Right renal cortex interstitium (tissue), 3 donors: ENCODE measurements at regions not wholly inside any gene's neighbourhood (a gene's known extent, or its start where the extent isn't known, plus 50 kb on each side); places are given as distances from the start of the nearest gene placed in this dataset.
"Not testable (repeated sequence)": the region's sequence is repeated elsewhere in the genome, so short reads cannot be mapped to it uniquely, and the experiment has no call there.

Experiments used
- DNase-seq, 3 donors: peaks; one replicate each; pipeline ENCODE4 v3.0.0-alpha.2; 2013; ENCODE audit warnings: low read depth in 3 of 3, low spot score in 2 of 3

DNA sequence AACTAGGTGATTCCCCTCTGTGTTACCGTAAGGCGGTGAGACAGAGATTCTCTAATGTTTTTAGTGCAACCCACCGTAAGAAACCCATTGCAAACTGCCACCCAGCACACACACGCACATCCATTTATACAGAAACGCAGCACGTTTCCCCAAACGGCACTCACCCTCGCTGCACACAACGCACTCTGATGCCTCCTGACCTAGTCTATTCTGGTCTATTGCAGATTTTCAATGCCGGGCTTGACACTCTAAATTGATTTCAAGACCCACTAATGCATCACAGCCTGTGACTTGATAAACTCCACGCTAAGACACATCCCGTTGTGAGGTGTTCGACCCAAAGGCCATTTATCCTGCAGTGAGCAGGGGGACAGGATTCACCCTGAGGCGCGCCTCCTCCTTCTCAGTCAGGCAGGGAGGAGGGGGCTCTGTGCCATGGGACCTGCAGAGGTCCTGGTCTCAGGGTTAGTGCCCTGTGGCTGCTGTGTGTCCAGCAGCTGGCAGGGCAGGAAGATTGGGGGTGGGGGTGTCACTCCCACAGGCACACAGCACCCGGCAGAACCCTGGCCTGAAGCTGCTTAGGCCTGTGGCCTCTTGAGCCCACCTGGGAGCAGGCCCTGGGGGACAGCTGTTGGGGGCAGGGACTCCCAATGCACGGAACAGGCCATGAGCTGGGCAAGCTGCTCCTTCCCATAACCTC, 335.6 kb downstream of the PREX1 start:
- DNase-seq: no peak

DNA sequence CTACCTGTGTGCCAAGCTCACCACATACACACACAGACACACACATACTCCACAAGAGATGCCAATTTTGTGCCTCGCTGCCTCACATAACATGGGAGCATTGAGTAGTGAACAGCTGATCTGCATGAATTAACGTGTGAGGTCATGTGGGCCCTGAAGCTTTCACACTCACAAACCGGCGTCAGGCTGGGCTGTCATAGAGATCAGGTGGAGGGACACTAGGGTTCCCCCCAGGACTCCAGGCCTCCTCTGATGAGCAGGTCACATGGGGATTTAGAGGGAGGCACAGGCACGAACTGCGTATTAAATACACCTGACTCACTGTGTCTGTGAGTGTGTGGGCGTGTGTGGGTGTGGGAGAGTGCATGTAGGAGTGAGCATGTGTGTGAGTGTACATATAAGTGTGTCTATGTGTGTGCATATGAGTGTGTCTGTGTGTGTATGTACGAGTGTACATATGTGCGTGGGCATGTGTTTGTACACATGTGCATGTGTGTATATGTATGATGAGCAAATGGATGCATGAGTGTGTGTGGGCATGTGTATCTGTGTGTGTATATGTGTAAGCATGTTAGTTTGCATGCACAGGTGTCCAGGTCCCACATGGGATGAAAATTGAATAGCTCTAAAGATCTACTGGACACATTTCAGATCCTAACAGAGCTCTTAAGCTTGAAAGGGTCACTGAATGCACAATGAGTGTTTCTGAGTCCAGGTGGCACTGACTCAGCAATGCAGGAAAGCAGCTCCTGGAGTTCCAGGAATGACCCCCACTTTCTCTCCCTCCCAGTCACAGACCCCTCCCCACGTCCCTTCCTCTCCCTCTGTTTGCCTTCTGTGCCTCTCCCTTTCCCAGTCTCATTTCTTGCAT, 336.6 kb downstream of the PREX1 start:
- DNase-seq: no peak

DNA sequence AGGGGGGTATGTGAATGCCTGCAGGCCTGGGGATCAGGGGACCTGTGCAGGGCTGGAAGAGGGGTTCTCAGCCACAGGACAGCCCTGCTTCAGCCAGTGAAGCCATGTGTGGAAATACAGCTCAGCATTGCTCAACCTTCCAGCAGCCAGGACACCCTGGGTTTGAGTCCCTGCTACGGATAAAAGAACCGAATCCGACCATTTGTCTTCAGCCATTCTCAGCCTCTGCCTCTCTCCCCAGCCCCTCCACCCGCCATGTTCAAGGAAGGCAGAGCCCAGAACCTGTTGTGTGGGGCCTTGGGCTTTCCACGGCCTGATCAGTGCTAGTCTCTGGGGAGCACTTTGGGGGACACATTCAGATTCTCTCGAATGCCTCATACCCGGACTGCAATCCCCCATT, 337.5 kb downstream of the PREX1 start:
- not testable (repeated sequence) for DNase-seq

DNA sequence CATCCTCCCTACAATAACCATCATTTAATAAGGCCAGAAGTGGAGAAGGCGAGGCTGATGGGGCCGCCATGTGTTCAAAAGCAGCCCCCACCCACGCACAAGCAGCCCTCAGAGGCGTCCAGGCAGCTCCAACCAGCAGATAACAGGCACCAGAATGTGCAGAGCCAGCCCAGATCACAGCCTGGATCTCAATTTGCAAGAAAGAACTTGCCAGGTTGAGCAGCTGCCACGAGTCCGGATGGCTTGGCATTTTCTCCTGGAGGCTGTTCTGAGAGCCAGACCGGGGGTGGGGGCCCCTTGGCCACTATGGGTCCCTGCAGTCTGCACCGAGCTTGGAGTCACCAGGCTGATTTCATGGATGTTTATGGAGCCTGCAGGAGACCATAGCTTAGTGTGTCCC, 338.1 kb downstream of the PREX1 start:
- no peak for DNase-seq

DNA sequence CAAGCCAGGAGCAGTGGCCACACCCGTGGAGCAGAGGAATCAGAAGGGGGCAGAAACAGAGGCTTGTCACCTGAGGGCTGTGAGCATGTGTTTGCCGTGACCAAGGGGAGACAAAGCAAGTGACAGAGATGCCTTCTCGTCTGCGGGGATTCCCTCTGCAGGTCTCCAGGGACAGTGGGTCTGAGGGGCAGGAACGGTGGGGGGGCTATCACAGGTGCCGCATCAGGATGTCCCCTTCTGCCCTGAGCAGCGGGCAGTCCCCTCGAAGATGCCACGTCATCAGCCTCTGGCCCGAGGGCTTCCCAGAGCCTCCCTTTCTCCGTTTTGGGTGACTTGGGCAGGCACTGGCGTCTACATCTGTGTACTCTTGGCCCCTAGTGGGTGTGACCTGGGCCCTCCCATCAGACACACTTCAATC, 338.7 kb downstream of the PREX1 start:
- no peak for DNase-seq

DNA sequence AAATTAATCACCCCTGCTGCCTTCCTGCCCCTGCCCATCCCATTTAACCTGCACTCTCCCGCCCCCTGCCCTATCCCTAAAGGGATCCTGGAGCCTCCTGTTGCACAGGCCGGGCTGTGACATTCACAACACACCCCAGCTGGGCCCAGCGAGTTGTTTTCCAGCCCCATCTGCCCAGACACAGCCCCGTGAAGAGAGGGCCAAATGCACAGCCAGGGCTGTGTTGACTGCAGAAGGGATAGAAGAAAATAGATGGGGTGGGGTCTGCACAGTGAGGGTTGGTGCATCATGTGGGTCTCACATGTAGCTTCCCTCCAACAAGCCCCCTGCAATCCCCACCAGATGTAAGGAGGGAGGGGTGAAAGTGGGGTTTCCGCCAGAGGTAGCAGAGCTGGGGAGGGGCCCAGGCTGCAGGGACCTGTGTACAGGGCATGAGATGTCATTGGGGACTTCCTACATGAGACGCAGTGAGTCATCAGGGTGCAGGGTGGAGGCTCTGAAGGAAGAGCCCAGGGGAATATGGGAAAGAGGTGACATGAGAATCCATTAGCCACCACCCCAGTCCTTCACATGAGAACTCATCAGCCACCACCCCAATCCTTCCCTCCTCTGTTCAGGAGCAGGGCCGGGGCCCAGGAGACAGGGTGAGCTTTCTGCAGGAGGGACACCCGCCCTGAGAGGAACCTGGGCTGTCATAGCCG, 339.3 kb downstream of the PREX1 start:
- not testable (repeated sequence) for DNase-seq

DNA sequence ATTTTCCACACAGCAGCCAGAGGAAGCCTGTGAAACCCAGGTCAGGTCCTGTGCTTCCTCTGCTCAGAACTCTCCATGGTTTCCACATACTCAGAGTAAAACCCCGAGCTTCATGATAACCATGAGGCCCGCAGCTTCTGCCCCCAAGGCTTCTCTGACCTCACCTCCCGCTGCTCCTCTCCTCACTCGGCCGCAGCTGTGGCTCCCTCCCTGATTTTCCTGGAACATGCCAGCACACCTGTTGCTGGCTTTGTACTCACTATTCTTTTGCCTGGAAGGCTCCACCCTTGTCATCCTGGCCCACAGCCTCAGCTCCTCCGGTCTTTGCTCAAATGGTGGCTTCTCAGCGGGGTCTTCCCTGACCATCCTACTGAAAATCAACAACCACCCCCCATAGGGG, 341.7 kb downstream of the PREX1 start:
- DNase-seq: no peak

DNA sequence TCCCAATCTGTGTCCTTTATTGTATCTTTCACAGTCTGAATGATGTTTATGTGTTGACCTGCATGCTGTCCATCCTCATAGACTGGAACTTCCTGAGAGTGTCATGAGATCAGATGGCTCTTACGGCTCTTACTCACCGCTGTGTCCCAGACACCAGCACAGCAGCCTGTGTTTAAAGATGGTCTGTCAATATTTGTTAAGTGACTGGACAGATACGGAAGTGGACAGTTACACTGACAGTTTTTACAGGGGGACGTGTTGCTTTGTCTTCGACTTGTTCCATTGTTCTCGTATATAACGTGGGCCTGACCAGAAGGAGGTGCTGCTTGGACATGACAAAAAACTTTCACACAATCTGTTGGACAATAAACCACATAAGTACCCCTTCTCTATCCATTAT, 342.6 kb downstream of the PREX1 start:
- not testable (repeated sequence) for DNase-seq

DNA sequence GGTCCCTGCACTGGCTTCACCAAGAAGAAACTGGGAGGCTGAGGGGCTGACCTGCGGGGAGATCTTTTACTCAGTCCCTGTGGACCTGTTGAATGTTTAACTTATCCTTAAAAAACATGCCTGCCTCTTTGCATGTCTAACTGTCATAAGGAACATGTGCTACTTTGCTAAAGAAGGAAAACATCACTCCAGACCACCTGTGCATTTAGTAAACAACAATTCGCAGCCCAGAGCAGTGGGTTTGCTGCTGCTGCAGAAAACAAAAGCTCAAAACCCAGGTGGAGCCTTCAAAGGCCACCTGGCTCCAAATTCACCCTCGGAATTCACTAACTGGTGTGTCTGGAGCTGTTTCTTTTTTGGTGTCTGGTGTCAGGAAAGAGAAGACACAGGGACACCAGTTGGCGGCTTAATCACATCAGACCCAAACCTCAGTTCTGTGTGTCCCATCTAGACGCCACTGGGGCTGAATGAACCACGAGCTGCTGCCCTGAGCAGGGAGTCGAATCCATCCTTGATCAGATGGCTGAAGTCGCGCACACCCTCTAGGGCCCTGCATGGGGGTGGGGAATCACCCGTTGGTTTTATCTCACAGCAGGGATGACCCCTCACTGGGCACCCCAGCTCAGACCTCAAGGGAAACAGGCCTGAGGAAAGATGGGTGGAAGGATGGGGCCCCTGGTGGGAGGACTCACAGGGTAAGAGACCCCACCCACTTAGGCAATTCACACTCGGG, 344.3 kb downstream of the PREX1 start:
- DNase-seq: no peak

DNA sequence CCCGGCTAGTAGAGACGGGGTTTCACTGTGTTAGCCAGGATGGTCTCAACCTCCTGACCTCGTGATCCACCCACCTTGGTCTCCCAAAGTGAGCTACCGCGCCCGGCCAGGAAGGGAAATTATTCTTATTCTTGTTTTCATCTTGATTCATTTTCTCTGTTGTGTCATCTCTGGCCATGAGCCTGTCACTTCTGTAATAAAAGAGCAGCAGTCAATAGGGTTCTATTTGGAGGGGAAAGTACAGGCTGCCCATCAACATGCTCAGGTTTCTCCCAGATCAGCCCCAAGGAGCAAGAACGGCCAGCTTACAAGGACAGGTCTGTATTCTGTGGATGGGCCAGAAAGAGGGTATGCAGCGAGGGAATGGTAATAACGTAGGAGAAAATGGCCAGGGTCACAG, 345.0 kb downstream of the PREX1 start:
- DNase-seq: no peak

DNA sequence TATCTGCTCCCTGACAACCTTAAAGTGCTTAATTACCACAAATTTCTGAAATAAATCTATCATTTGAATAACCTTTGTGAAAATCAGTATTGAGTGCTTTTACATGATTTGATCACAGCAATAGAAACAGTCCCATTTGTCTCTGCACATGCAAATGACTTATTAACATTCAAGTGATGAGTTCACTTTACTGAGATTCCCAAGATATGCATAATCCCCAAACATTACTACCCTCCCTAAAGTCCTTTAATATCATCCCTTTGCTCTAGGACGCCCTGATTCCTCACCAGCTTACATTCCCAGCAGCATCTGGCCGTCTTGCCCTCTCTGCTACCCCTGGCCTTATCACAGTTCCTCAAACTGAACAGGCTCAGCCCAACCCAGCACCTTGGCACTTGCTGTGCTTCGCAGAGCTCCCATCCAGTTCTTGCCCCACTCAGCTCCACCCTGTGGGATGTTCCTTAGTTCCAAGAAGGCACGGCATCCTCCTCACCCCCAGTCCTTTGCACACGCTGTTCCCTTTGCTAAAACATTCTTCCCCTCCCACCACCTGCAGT, 347.5 kb downstream of the PREX1 start:
- DNase-seq: no peak

DNA sequence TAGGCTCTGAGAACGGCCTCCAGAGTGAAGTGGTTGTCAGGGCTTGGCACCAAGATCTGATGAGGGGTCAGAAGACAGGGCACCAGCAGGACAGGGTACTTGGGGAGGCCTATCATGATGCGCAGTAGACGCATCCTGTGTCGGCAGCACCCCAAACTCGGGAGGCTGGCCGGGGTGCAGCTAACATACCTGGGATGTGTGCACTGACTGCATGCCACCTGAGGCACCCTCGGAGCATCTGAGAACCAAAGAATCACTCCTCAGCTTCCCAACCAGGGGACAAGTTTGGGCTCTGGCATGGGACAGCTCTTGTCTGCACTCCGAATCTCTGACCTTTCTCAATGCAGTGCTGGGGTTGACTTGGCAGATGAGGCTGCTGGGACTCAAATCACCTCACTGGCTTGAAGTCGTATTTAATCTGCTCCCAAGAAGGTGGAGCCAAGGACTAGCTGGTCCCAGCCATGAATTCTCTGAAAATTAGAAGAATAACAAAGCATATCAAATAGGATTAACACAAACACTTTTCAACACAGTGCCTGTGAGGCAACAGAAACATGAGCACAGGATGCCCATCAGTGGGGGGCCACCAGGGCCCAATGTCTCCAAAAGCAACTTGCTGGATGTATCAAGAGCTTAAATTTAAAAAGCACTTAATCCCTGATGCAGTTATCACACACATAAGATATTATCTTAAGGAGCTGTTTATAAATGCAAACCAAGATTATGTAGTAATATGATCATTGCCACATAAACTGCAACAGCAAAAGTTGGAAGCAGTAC, 348.8 kb downstream of the PREX1 start:
- no peak for DNase-seq

DNA sequence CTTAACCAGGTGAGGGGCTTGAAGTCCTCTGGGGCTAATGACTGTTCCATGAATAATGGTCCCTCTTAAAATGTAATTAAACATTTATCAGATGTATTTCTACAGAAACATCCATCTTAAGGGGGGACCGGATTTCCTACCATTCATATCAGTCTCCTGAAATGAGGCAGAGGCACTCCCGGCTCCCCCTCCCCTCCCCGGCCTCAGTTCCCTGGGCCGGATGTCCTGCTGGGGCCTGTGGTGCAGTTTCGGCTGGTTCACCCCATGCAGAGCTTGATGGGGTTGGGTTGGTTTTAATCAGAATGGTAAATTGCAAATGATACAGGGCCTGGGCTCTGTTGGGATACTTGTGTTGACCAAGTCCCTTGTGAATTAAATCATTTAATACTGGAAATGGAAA, 349.4 kb downstream of the PREX1 start:
- DNase-seq: no peak

DNA sequence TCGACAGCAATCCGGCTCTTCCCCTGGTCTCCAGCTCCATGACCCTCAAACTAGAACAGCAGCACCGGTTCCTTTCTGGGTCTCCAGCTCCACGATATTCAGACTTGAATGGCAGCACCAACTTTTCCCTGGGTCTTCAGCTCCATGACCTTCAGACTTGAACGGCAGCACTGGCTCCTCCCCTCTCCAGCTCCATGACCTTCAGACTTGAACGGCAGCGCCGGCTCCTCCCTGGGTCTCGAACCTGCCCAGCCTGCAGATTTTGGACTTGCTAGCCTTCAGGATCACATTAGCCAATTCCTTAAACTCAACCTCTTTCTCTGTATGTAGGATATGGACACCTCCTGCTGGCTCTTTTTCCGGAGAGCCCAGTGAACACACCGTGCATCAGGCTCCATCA, 350.9 kb downstream of the PREX1 start:
- no peak for DNase-seq

DNA sequence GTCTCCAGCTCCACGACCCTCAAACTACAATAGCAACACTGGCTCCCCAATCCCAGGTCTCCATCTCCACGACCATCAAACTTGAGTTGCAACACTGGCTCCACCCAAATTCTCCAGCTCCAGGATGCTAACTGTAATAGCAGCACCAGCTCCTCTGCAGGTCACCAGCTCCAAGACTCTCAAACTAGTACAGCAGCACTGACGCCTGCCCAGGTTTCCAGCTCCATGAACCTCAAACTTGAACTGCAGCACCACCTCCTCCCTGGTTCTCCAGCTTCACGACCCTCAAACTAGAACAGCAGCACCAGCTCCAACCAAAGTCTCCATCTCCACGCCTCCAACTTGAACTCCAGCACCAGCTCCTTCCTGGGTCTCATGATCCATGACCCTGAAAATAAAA, 353.8 kb downstream of the PREX1 start:
- DNase-seq: no peak

DNA sequence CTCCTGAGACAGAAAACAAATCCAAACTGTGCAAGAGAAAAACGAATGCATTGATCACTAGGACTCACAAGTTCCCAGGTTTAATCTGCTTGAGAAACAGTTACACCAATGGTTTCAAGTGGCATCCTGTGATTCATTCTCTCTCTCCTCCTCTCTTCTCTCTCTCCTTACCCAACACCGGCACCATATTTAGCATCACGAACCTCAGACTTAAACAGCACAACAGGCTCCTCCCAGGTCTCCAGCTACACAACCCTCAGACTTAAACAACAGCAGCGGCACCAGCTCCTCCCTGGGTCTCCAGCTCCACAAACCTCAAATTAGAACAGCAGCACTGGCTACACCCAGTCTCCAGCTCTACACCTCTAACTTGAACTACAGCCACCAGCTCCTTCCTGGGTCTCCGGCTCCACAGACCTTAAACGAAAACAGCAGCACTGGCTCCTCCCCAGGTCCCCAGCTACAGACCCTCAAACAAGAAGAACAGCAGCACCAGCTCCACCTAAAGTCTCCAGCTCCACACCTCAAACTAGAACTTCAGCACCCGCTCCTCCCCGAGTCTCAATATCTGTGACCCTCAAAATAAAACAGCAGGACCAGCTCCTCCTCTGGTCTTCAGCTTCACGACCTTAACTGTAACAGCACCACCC, 355.9 kb downstream of the PREX1 start:
- no peak for DNase-seq

DNA sequence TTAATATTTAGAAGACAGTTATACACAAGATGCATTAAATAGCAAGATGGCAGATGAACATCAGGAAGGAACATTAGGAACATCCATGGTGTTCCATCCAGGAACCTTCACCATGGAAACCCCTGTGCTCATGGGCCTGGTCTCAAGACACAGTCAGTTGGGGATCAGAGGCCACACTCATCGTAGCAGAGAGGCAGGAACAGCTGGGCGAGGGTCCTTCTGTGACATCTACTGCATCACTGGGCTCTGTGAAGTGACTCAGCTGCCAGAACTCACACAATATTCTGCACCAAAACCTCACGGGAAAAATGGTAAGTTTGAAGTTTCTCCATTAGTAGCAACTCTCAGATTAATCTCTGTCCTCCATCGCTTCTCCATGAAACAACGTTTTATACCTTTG, 356.6 kb downstream of the PREX1 start:
- DNase-seq: no peak

DNA sequence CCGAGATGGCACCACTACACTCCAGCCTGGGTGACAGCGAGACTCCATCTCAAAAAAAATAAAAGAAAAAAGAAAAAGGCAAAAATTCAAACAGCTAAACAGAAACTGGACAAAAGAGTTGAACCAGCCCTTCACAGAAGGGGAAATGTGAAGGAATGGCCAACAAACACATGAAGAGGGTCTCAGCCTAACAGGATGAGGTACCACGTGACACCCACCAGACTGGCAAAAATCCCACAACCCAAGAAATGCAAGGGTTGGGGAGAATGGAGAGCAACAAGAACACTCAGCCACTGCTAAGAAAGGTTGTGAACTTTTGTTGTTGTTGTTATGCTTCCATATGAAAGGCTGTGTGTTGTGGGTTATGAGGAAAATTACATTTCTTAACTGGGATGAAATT, 357.7 kb downstream of the PREX1 start:
- no peak for DNase-seq

DNA sequence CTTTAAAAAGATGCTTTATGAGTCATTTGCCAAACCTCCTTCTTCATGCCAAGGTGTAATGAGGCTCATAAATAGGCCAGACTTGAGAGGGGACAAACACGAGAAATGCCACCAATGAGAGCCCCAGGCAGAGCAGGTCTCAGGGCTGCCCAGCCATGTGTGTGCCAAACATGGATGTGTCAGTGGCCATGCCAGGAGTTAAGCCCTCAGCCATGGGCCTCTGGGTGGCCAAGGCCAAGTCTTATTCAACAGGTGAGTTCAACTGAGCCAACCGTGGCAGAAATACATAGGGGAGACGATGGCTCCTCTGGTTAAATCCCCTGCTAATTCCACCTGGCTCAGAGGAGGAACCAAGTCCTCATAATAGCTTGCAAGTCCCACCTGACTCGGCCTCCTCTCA, 358.8 kb downstream of the PREX1 start:
- DNase-seq: no peak
